Upper lobe of right lung (tissue), 1 donor: ENCODE measurements at regions not wholly inside any gene's neighbourhood (a gene's known extent, or its start where the extent isn't known, plus 50 kb on each side); places are given as distances from the start of the nearest gene placed in this dataset.

Experiments used
- ATAC-seq: fragments of 200-7000 bp; cut with Tn5 transposase; one replicate; pipeline ENCODE4 v1.9.1; 2020; ENCODE audit warnings: mild to moderate bottlenecking, moderate library complexity
- DNase-seq: peaks from one replicate; pipeline ENCODE4 v3.0.0-alpha.2; 2020
- H3K27ac ChIP-seq: fragments of 200-600 bp; one replicate; pipeline ENCODE4 v1.8.0; 2022
- H3K27me3 ChIP-seq: fragments of 200-600 bp; one replicate; pipeline ENCODE4 v1.8.0; 2022; ENCODE audit warnings: mild to moderate bottlenecking
- H3K36me3 ChIP-seq: fragments of 200-600 bp; one replicate; pipeline ENCODE4 v1.8.0; 2022
- H3K4me1 ChIP-seq: fragments of 200-600 bp; one replicate; pipeline ENCODE4 v1.8.0; 2022
- H3K4me3 ChIP-seq: fragments of 200-600 bp; one replicate; pipeline ENCODE4 v1.8.0; 2022; ENCODE audit warnings: mild to moderate bottlenecking
- H3K9me3 ChIP-seq: fragments of 200-600 bp; one replicate; pipeline ENCODE4 v1.8.0; 2022
- CTCF ChIP-seq: fragments of 200-600 bp; IDR thresholded peaks from one replicate; pipeline ENCODE4 v1.8.0; 2022; ENCODE audit warnings: antibody characterized with exemption
- intact Hi-C: fragments of 100-400 bp; cut with DNase I; formaldehyde crosslinking; loops from one replicate; pipeline ENCODE4 v1.11.0; 2022
- donor health status: DM: no; HTN: yes; CAD: no; lungs with severe emphysema.

- H3K27ac ChIP-seq = no peak overlapping the region
- H3K4me1 ChIP-seq = no peaks in the 10 kb centered on the region
- ATAC-seq = no peak
- no peaks in the 10 kb centered on the region for H3K36me3 ChIP-seq
- no peaks in the 10 kb centered on the region for H3K9me3 ChIP-seq
- intact Hi-C loops = no loop called here
- DNase-seq = no peak
- peaks cover 9% of the 10 kb centered on the region for H3K27me3 ChIP-seq
- H3K4me3 ChIP-seq = no peak overlapping the region
- no peak for TF ChIP-seq CTCF
Observed at GRCh38 chr11:112634551-112634950, 326.7 kb upstream of the NCAM1 start.

- ATAC-seq (no peak), DNase-seq (no peak)
- Histone ChIP-seq H3K27me3 (peaks cover 9% of the 10 kb centered on the region), H3K27ac (no peak overlapping the region), H3K9me3 (no peaks in the 10 kb centered on the region), H3K4me3 (no peak overlapping the region), H3K36me3 (no peaks in the 10 kb centered on the region), H3K4me1 (no peaks in the 10 kb centered on the region)
- no peak for TF ChIP-seq CTCF
- intact Hi-C loops = no loop called here
Observed at GRCh38 chr11:112634995-112635737, 326.1 kb upstream of the NCAM1 start.

GRCh38 chr11:112637076-112637475 is 324.1 kb upstream of the NCAM1 start:
- DNase-seq = no peak

GRCh38 chr11:112637876-112638275 is 323.3 kb upstream of the NCAM1 start:
- DNase-seq = no peak
- no peaks in the 10 kb centered on the region for H3K9me3 ChIP-seq
- peaks cover 9% of the 10 kb centered on the region for H3K27me3 ChIP-seq
- no peak for ATAC-seq
- no peak for TF ChIP-seq CTCF
- no peak overlapping the region for H3K27ac ChIP-seq
- H3K4me1 ChIP-seq = no peaks in the 10 kb centered on the region
- intact Hi-C loops = no loop called here
- no peaks in the 10 kb centered on the region for H3K36me3 ChIP-seq
- H3K4me3 ChIP-seq = no peak overlapping the region

More at GRCh38 chr11:112637076-112637475, 324.1 kb upstream of the NCAM1 start:
- H3K36me3 ChIP-seq = no peaks in the 10 kb centered on the region
- H3K27ac ChIP-seq = no peak overlapping the region
- no peak for TF ChIP-seq CTCF
- no peaks in the 10 kb centered on the region for H3K4me1 ChIP-seq
- H3K4me3 ChIP-seq = no peak overlapping the region
- H3K27me3 ChIP-seq = peaks cover 9% of the 10 kb centered on the region
- H3K9me3 ChIP-seq = no peaks in the 10 kb centered on the region
- intact Hi-C loops = no loop called here
- ATAC-seq = no peak

- no peak for DNase-seq
- intact Hi-C loops = no loop called here
- ATAC-seq = no peak
- no peak overlapping the region for H3K4me3 ChIP-seq
- no peaks in the 10 kb centered on the region for H3K9me3 ChIP-seq
- peaks cover 9% of the 10 kb centered on the region for H3K27me3 ChIP-seq
- H3K4me1 ChIP-seq = no peaks in the 10 kb centered on the region
- TF ChIP-seq CTCF = no peak
- no peaks in the 10 kb centered on the region for H3K36me3 ChIP-seq
- no peak overlapping the region for H3K27ac ChIP-seq
Observed at GRCh38 chr11:112639469-112639868, 321.8 kb upstream of the NCAM1 start.

GRCh38 chr11:112643416-112643815 is 317.8 kb upstream of the NCAM1 start:
- Histone ChIP-seq H3K27me3 (no peaks in the 10 kb centered on the region), H3K4me1 (no peaks in the 10 kb centered on the region), H3K27ac (no peak overlapping the region), H3K36me3 (no peaks in the 10 kb centered on the region), H3K9me3 (no peaks in the 10 kb centered on the region), H3K4me3 (no peak overlapping the region)
- intact Hi-C loops = no loop called here
- TF ChIP-seq CTCF = no peak
- DNase-seq = no peak
- ATAC-seq = no peak
